K562 (cell line): ENCODE measurements at regions not wholly inside any gene's neighbourhood (a gene's known extent, or its start where the extent isn't known, plus 50 kb on each side); places are given as distances from the start of the nearest gene placed in this dataset.

Source experiments
- ATAC-seq: fragments of 200-7000 bp; cut with Tn5 transposase; 3 replicates; pipeline ENCODE4 v1.9.1; 2020; ENCODE audit warnings: moderate library complexity
- BruUV-seq: library from RNA; stranded (reverse); fragments of 400-500 nt; replicated peaks from 2 replicates; lab custom pipeline; 2021; lab: Mats Ljungman, UMichigan
- CTCF ChIA-PET: fragments of 300-600 bp; formaldehyde crosslinking; extraction: SDS; loops from one replicate; lab custom pipeline; 2021; ENCODE audit warnings: low intra/inter-chr PET ratio; lab: Yijun Ruan, JAX
- POLR2A ChIA-PET: fragments of 300-600, 350-650 bp; sonication (Branson Sonifier 250); formaldehyde crosslinking; extraction: SDS; loops from one replicate; lab custom pipeline; 2021; ENCODE audit warnings: antibody characterized with exemption, inconsistent platforms; lab: Yijun Ruan, JAX
- DNase-seq, 4 experiments: peaks; one replicate each; pipeline versions ENCODE4 v3.0.0 to v3.0.0-alpha.2; 2011 to 2018; ENCODE audit warnings: low spot score in 3 of 4, mixed read lengths in 3 of 4; ENCODE audit errors: extremely low read depth in 1 of 4
- FAIRE-seq: peaks from 2 replicates; lab custom pipeline; 2011; peaks lifted over from hg19 to GRCh38; lab: Jason Lieb, UNC
- H2AFZ ChIP-seq: 2 replicates; pipeline ENCODE4 v1.6.0; 2011; ENCODE audit warnings: low read depth, low read length, control low read depth, inconsistent platforms
- H3K27ac ChIP-seq: fragments of 200-600 bp; 3 replicates; pipeline ENCODE4 v1.8.0; 2011; ENCODE audit warnings: low read depth, mild to moderate bottlenecking, control low read depth, inconsistent platforms, low read length, moderate library complexity, mixed read lengths; ENCODE audit errors: extremely low read depth
- H3K27me3 ChIP-seq, 2 experiments: fragments of 300-600 bp in 1 of 2; 2 replicates in 1 of 2; 3 replicates in 1 of 2; pipeline versions ENCODE4 v1.6.0 to v1.8.0; 2011; ENCODE audit warnings: inconsistent platforms in 2 of 2, low read length in 2 of 2, mild to moderate bottlenecking in 1 of 2, mixed read lengths in 1 of 2, moderate library complexity in 1 of 2; ENCODE audit not compliant: control insufficient read depth in 2 of 2, insufficient read depth in 2 of 2
- H3K36me3 ChIP-seq: fragments of 300-600 bp; 3 replicates; pipeline ENCODE4 v1.8.0; 2011; ENCODE audit warnings: mild to moderate bottlenecking, low read length, inconsistent platforms; ENCODE audit not compliant: control insufficient read depth, insufficient read depth
- H3K4me1 ChIP-seq, 2 experiments: fragments of 200-600 bp in 1 of 2; replicated peaks in 1 of 2; 2 replicates in 1 of 2; 3 replicates in 1 of 2; pipeline versions ENCODE4 v1.5.1 to v1.8.0; 2011; ENCODE audit warnings: inconsistent platforms in 2 of 2, low read length in 2 of 2, mild to moderate bottlenecking in 1 of 2, mixed read lengths in 1 of 2, moderate library complexity in 1 of 2; ENCODE audit not compliant: control insufficient read depth in 2 of 2, insufficient read depth in 2 of 2
- H3K4me2 ChIP-seq: 2 replicates; pipeline ENCODE4 v1.6.1; 2011; ENCODE audit warnings: low read length, control low read depth, inconsistent platforms, mixed read lengths; ENCODE audit not compliant: insufficient read depth
- H3K4me3 ChIP-seq: fragments of 200-600 bp; sonication (generic), shearing (Covaris generic); 2 replicates; pipeline ENCODE4 v1.5.1; 2016; ENCODE audit warnings: control low read depth, inconsistent platforms
- H3K79me2 ChIP-seq: fragments of 200-600 bp; 3 replicates; pipeline ENCODE4 v1.8.0; 2011; ENCODE audit warnings: low read length, inconsistent platforms; ENCODE audit not compliant: control insufficient read depth, insufficient read depth
- H3K9ac ChIP-seq, 2 experiments: 2 replicates each; pipeline versions ENCODE4 v1.6.0 to v1.6.1; 2011; ENCODE audit warnings: low read depth in 2 of 2, low read length in 2 of 2, control low read depth in 1 of 2, inconsistent platforms in 1 of 2, mild to moderate bottlenecking in 1 of 2, mixed read lengths in 1 of 2; ENCODE audit not compliant: insufficient read depth in 1 of 2
- H3K9me1 ChIP-seq: one replicate; pipeline ENCODE4 v1.6.0; 2011; ENCODE audit warnings: inconsistent platforms, mild to moderate bottlenecking, low read length, moderate library complexity; ENCODE audit not compliant: control insufficient read depth, insufficient read depth
- H3K9me3 ChIP-seq: replicated peaks from 2 replicates; pipeline ENCODE4 v1.5.1; 2011; ENCODE audit warnings: low read depth, low read length, inconsistent platforms; ENCODE audit not compliant: control insufficient read depth, insufficient read depth
- H4K20me1 ChIP-seq: replicated peaks from 2 replicates; pipeline ENCODE4 v1.6.1; 2011; ENCODE audit warnings: low read length, inconsistent platforms, mixed read lengths; ENCODE audit not compliant: control insufficient read depth, insufficient read depth
- MNT ChIP-seq, 2 experiments: fragments of 450-650 bp; conservative IDR thresholded peaks; 2 replicates each; pipeline ENCODE4 v1.6.1; 2017; ENCODE audit warnings: mild to moderate bottlenecking in 2 of 2, moderate library complexity in 2 of 2
- ZNF143 ChIP-seq: sonication (generic); formaldehyde crosslinking; IDR thresholded peaks from 2 replicates; pipeline ENCODE4 v1.9.0; 2022; ENCODE audit warnings: mild to moderate bottlenecking, missing genetic modification reagents
- ZNF217 ChIP-seq: sonication (generic); formaldehyde crosslinking; IDR thresholded peaks from 2 replicates; pipeline ENCODE4 v1.8.0; 2022; ENCODE audit warnings: mild to moderate bottlenecking, missing genetic modification reagents
- ZNF436 ChIP-seq: fragments of 250-450, 450-650 bp; sonication (Bioruptor Pico); formaldehyde crosslinking; IDR thresholded peaks from 2 replicates; pipeline ENCODE4 v1.7.0; 2020; ENCODE audit warnings: mild to moderate bottlenecking
- ZNF699 ChIP-seq: fragments of 250-450 bp; sonication (Bioruptor Pico); IDR thresholded peaks from 2 replicates; pipeline ENCODE4 v1.8.0; 2021; ENCODE audit warnings: mild to moderate bottlenecking, moderate library complexity; ENCODE audit not compliant: insufficient replicate concordance
- WGBS: fragments of 100-300 bp; shearing (Covaris generic); methylation state at CpG from one replicate; pipeline ENCODE4 v1.1.6; 2016; ENCODE audit warnings: low coverage, mixed read lengths; ENCODE audit not compliant: insufficient coverage; ENCODE audit errors: missing lambda C conversion rate; 5-methylcytosine and 5-hydroxymethylcytosine counted together
- in situ Hi-C: fragments of 300-500 bp; cut with MboI; formaldehyde crosslinking; loops from 4 replicates; pipeline ENCODE4 v1.15.0; 2018; ENCODE audit warnings: inconsistent platforms, mixed read lengths
- intact Hi-C: fragments of 100-400 bp; cut with micrococcal nuclease; formaldehyde crosslinking; loops from 2 replicates; pipeline ENCODE4 v1.14.2; 2022

DNA sequence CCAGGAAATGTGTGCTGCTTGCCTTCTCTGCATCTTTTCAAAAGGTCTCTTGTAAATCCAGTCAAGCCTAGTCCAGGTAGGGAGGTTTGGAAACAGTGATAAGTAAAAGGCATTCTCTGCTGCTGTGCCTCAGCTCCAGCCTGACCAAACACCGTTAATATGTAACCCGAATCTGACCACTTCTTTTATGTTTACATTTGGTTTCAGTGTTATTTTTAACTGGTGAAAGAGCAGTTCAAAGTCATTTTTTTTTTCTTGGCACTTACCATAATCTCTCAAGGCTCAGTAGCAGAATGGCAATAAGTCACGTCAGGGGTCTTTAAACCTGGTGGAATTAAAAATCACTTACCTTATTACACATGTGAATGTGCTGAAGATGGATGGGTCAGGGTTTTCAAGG lies 216.8 kb downstream of the PTEN start (continued):
- TF ChIP-seq MNT (conservative IDR thresholded peaks at IDR 0.05), result no peak

GRCh38 chr10:88081457-88082054 lies 218.1 kb downstream of the PTEN start:
- intact Hi-C loops (no loop called here), in situ Hi-C loops (loop anchor here (25.0 kb wide), 1 partner anchor 219 kb away; the partner anchor contains the start of genes KLLN and PTEN)
- no TSS peak for BruUV-seq
- no peaks in the 10 kb centered on the region; a peak in 1 of 5 replicates for H3K4me1 ChIP-seq
- H3K27me3 ChIP-seq, result no peaks in the 10 kb centered on the region
- H3K79me2 ChIP-seq, result no peaks in the 10 kb centered on the region
- H3K27ac ChIP-seq, result no peak overlapping the region
- ATAC-seq (no peak), FAIRE-seq (no peak)
- H4K20me1 ChIP-seq, result no peaks in the 10 kb centered on the region
- H3K4me3 ChIP-seq, result no peak overlapping the region
- TF ChIP-seq ZNF143 (CRISPR knock-in tag), result no peak
- TF ChIP-seq ZNF436 (CRISPR knock-in tag), result no peak
- TF ChIP-seq ZNF217 (CRISPR knock-in tag), result no peak
- no peak for TF ChIP-seq ZNF699 (CRISPR knock-in tag)
- TF ChIP-seq, all 486 proteins: peak for 0
- WGBS, result 0% methylated on average over 3 of the region's 3 CpGs
- H2AFZ ChIP-seq, result no peak overlapping the region
- no peak for DNase-seq
- POLR2A ChIA-PET, result interaction anchor here (1.0 kb wide), 1 partner anchor 13 kb away, joined by 5 read pairs; no protein-coding TSS in a partner anchor
- H3K4me2 ChIP-seq, result no peak overlapping the region
- CTCF ChIA-PET, result no interaction called here
- no peaks in the 10 kb centered on the region for H3K9me3 ChIP-seq
- H3K36me3 ChIP-seq, result no peaks in the 10 kb centered on the region
- H3K9ac ChIP-seq, result no peak overlapping the region
- H3K9me1 ChIP-seq, result no peaks in the 10 kb centered on the region
